ENCODE measurements at regions not wholly inside any gene's neighbourhood (a gene's known extent, or its start where the extent isn't known, plus 50 kb on each side); places are given as distances from the start of the nearest gene placed in this dataset.

GRCh38 chr7:68456469-68456868 lies 1141.8 kb upstream of the AUTS2 start:
- TF ChIP-seq PRDM6 (tag by site-specific recombination; IDR thresholded peaks at IDR 0.05): no peak
- no peak for TF ChIP-seq REST (tag by site-specific recombination; IDR thresholded peaks at IDR 0.05)
- no peak for TF ChIP-seq SP2 (tag by site-specific recombination; IDR thresholded peaks at IDR 0.05)
- TF ChIP-seq CTCF (tag by site-specific recombination; IDR thresholded peaks at IDR 0.05): no peak
- no peak for TF ChIP-seq ZNF148 (tag by site-specific recombination; IDR thresholded peaks at IDR 0.05; ENCODE audit: borderline replicate concordance)
- TF ChIP-seq ZNF558 (tag by site-specific recombination; IDR thresholded peaks at IDR 0.05): no peak

Measured in HEK293 (cell line).